GM21528 (cell line): ENCODE measurements at regions not wholly inside any gene's neighbourhood (a gene's known extent, or its start where the extent isn't known, plus 50 kb on each side); places are given as distances from the start of the nearest gene placed in this dataset.

ENCODE experiments used
- ATAC-seq: cut with Tn5 transposase; IDR thresholded peaks from one replicate; pipeline ENCODE4 v1.9.1; 2021; ENCODE audit warnings: mild to moderate bottlenecking, moderate library complexity; ENCODE audit not compliant: unreplicated experiment, low FRiP score

- no peak for ATAC-seq
Measured at GRCh38 chr17:14405189-14405588, 104.3 kb downstream of the HS3ST3B1 start.
